ENCODE measurements at regions not wholly inside any gene's neighbourhood (a gene's known extent, or its start where the extent isn't known, plus 50 kb on each side); places are given as distances from the start of the nearest gene placed in this dataset.

- ChIA-PET POLR2A (no interaction called here), CTCF (no interaction called here)
- H3K4me3 Mint-ChIP-seq, result no peak overlapping the region
- H3K9me3 Mint-ChIP-seq, result no peaks in the 10 kb centered on the region
- H3K27ac Mint-ChIP-seq, result no peak overlapping the region
- no peaks in the 10 kb centered on the region for H3K36me3 Mint-ChIP-seq
- H3K27me3 Mint-ChIP-seq, result no peaks in the 10 kb centered on the region
- no peak for DNase-seq
- no peaks in the 10 kb centered on the region for H3K4me1 Mint-ChIP-seq (ENCODE audit: low read depth)
- intact Hi-C loops (cut with micrococcal nuclease), result no loop called here
These were observed 1386.4 kb upstream of the SLC39A10 start for GRCh38 chr2:194270648-194271047.

- no peaks in the 10 kb centered on the region for H3K9me3 Mint-ChIP-seq
- no peaks in the 10 kb centered on the region for H3K4me1 Mint-ChIP-seq (ENCODE audit: low read depth)
- no peaks in the 10 kb centered on the region for H3K36me3 Mint-ChIP-seq
- POLR2A ChIA-PET, result no interaction called here
- CTCF ChIA-PET, result no interaction called here
- no peak for DNase-seq
- no peaks in the 10 kb centered on the region for H3K27me3 Mint-ChIP-seq
- no peak overlapping the region for H3K4me3 Mint-ChIP-seq
- H3K27ac Mint-ChIP-seq, result no peak overlapping the region
- intact Hi-C loops (cut with micrococcal nuclease), result no loop called here
These were observed 1392.4 kb upstream of the SLC39A10 start for GRCh38 chr2:194264586-194264985.

DNA sequence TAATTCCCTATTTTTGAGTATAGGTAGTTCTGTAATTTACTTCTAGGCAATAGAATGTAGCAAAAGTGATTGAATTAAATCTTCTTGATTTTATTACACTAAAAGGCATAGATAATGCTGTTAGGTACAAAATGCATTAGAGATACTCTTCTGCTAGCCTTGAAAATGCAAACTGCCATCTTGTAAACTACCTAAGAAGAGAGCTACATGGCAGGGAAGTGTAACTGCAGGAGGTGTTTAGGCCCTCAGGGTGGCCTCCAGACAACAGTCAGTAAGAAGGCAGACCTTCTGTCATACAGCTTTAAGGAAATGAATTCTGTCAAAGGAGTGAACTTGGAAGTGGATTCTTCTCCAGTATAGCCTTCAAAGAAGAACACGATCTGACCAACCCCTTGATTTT, 1396.8 kb upstream of the SLC39A10 start:
- DNase-seq, result no peak
- H3K9me3 Mint-ChIP-seq, result no peaks in the 10 kb centered on the region
- no peak overlapping the region for H3K4me3 Mint-ChIP-seq
- H3K27ac Mint-ChIP-seq, result no peak overlapping the region
- H3K36me3 Mint-ChIP-seq, result no peaks in the 10 kb centered on the region
- no peaks in the 10 kb centered on the region for H3K27me3 Mint-ChIP-seq
- intact Hi-C loops (cut with micrococcal nuclease), result no loop called here
- H3K4me1 Mint-ChIP-seq (ENCODE audit: low read depth), result no peaks in the 10 kb centered on the region
- ChIA-PET CTCF (no interaction called here), POLR2A (no interaction called here)

- no peaks in the 10 kb centered on the region for H3K4me1 Mint-ChIP-seq (ENCODE audit: low read depth)
- H3K27me3 Mint-ChIP-seq, result no peaks in the 10 kb centered on the region
- H3K36me3 Mint-ChIP-seq, result no peaks in the 10 kb centered on the region
- DNase-seq, result no peak
- ChIA-PET POLR2A (no interaction called here), CTCF (no interaction called here)
- intact Hi-C loops (cut with micrococcal nuclease), result no loop called here
- no peak overlapping the region for H3K27ac Mint-ChIP-seq
- no peak overlapping the region for H3K4me3 Mint-ChIP-seq
- no peaks in the 10 kb centered on the region for H3K9me3 Mint-ChIP-seq
These were observed 1399.9 kb upstream of the SLC39A10 start for GRCh38 chr2:194257095-194257494.

- CTCF ChIA-PET, result no interaction called here
- Mint-ChIP-seq H3K9me3 (peaks cover 4% of the 10 kb centered on the region), H3K4me1 (ENCODE audit: low read depth) (no peaks in the 10 kb centered on the region), H3K36me3 (no peaks in the 10 kb centered on the region), H3K27ac (no peak overlapping the region), H3K4me3 (no peak overlapping the region), H3K27me3 (no peaks in the 10 kb centered on the region)
- DNase-seq, result no peak
- POLR2A ChIA-PET, result no interaction called here
- intact Hi-C loops (cut with micrococcal nuclease), result no loop called here
These were observed 1403.3 kb upstream of the SLC39A10 start for GRCh38 chr2:194253528-194254259.

DNA sequence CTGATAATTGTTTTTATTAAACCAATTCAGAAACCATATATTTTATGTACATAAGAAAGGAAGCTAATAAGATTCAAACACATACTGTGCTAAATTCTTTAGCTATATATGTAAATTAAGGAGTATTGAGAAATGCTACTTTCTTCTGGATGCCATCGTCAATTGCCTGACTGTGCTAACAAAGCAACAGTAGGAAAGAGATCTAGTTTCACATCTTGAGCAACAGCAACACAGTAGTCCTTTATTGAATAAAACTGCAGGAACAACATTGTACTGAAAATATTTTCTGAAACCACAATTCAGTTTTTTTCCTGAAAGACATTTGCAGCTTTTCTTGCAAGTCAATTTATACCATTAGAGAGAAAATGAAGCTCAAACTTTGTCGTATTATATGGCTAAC, 1404.9 kb upstream of the SLC39A10 start:
- CTCF ChIA-PET, result no interaction called here
- no peak overlapping the region for H3K4me3 Mint-ChIP-seq
- intact Hi-C loops (cut with micrococcal nuclease), result no loop called here
- no peak overlapping the region for H3K27ac Mint-ChIP-seq
- no peaks in the 10 kb centered on the region for H3K27me3 Mint-ChIP-seq
- POLR2A ChIA-PET, result no interaction called here
- no peak for DNase-seq
- no peaks in the 10 kb centered on the region for H3K36me3 Mint-ChIP-seq
- H3K4me1 Mint-ChIP-seq (ENCODE audit: low read depth), result no peaks in the 10 kb centered on the region
- peaks cover 4% of the 10 kb centered on the region for H3K9me3 Mint-ChIP-seq

- DNase-seq, result no peak
- H3K27me3 Mint-ChIP-seq, result no peaks in the 10 kb centered on the region
- no peaks in the 10 kb centered on the region for H3K9me3 Mint-ChIP-seq
- H3K4me1 Mint-ChIP-seq (ENCODE audit: low read depth), result no peaks in the 10 kb centered on the region
- no peaks in the 10 kb centered on the region for H3K36me3 Mint-ChIP-seq
- no peak overlapping the region for H3K4me3 Mint-ChIP-seq
- intact Hi-C loops (cut with micrococcal nuclease), result no loop called here
- ChIA-PET CTCF (no interaction called here), POLR2A (no interaction called here)
- H3K27ac Mint-ChIP-seq, result no peak overlapping the region
These were observed 1424.4 kb upstream of the SLC39A10 start for GRCh38 chr2:194232600-194232999.

GRCh38 chr2:194223218-194223617, 1433.8 kb upstream of the SLC39A10 start:
- ChIA-PET CTCF (no interaction called here), POLR2A (no interaction called here)
- intact Hi-C loops (cut with micrococcal nuclease), result no loop called here
- Mint-ChIP-seq H3K9me3 (no peaks in the 10 kb centered on the region), H3K27ac (no peak overlapping the region), H3K27me3 (no peaks in the 10 kb centered on the region), H3K4me1 (ENCODE audit: low read depth) (no peaks in the 10 kb centered on the region), H3K4me3 (no peak overlapping the region), H3K36me3 (no peaks in the 10 kb centered on the region)
- DNase-seq, result no peak

DNA sequence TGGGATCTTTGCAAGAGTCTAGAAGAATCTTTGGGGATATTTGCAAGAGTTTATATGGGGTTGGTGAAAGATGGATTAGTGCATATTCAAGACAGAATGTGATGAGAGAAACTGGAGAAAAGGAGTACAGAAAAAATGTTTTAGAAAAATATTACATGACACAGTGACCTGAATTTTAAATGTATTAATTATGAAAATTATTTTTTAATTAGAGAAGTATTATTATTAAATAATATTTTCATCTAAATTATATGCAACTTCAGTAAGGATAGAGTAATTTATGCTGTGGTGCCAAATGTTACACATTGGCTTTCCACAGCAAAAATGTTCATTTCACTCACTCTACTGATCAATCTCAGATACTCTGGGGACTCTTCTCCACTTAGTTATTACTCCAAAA, 1442.8 kb upstream of the SLC39A10 start:
- Mint-ChIP-seq H3K36me3 (no peaks in the 10 kb centered on the region), H3K27me3 (no peaks in the 10 kb centered on the region), H3K27ac (no peak overlapping the region), H3K9me3 (no peaks in the 10 kb centered on the region), H3K4me1 (ENCODE audit: low read depth) (no peaks in the 10 kb centered on the region), H3K4me3 (no peak overlapping the region)
- ChIA-PET CTCF (no interaction called here), POLR2A (no interaction called here)
- no peak for DNase-seq
- intact Hi-C loops (cut with micrococcal nuclease), result no loop called here

DNA sequence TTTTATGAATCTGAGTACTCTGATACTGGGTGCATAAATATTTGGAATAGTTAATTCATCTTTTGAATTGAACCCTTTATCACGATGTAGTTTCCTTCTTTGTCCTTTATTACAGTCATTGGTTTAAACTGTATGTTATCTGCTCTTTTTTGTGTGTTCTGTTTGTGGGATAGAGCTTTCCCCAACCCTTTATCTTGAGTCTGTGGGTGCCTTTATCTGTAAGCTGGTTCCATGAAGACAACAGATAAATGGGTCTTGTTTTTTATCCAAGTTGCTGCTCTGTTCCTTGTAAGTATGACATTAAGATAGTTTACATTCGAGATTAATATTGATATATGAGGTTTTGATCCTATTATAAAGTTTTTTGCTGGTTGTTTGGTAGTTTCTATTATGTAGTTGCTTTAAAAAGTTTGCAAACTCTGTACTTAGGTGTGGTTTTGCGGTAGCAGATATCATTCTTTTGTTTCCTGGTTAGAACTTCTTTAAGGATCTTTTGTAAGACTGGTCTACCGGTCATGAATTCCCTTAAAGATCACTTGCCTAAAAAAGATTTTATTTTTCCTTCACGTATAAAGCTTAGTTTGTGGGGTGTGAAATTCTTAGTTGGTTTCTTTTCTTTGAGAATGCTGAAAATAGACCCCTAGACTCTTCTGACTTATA, 1451.3 kb upstream of the SLC39A10 start:
- DNase-seq, result no peak

GRCh38 chr2:194203898-194204297, 1453.1 kb upstream of the SLC39A10 start:
- Mint-ChIP-seq H3K4me1 (ENCODE audit: low read depth) (no peaks in the 10 kb centered on the region), H3K9me3 (no peaks in the 10 kb centered on the region), H3K27me3 (no peaks in the 10 kb centered on the region), H3K4me3 (no peak overlapping the region), H3K27ac (no peak overlapping the region), H3K36me3 (no peaks in the 10 kb centered on the region)
- ChIA-PET POLR2A (no interaction called here), CTCF (no interaction called here)
- no peak for DNase-seq
- intact Hi-C loops (cut with micrococcal nuclease), result no loop called here

More for the DNA sequence above, 1451.3 kb upstream of the SLC39A10 start:
- ChIA-PET CTCF (no interaction called here), POLR2A (no interaction called here)
- intact Hi-C loops (cut with micrococcal nuclease), result no loop called here
- Mint-ChIP-seq H3K27ac (no peak overlapping the region), H3K4me1 (ENCODE audit: low read depth) (no peaks in the 10 kb centered on the region), H3K27me3 (no peaks in the 10 kb centered on the region), H3K36me3 (no peaks in the 10 kb centered on the region), H3K4me3 (no peak overlapping the region), H3K9me3 (no peaks in the 10 kb centered on the region)

- no peak for DNase-seq
- intact Hi-C loops (cut with micrococcal nuclease), result no loop called here
- Mint-ChIP-seq H3K27ac (no peak overlapping the region), H3K9me3 (peaks cover 4% of the 10 kb centered on the region), H3K27me3 (no peaks in the 10 kb centered on the region), H3K4me1 (ENCODE audit: low read depth) (no peaks in the 10 kb centered on the region), H3K36me3 (no peaks in the 10 kb centered on the region), H3K4me3 (no peak overlapping the region)
- CTCF ChIA-PET, result no interaction called here
- POLR2A ChIA-PET, result no interaction called here
These were observed 1474.1 kb upstream of the SLC39A10 start for GRCh38 chr2:194182888-194183287.

DNA sequence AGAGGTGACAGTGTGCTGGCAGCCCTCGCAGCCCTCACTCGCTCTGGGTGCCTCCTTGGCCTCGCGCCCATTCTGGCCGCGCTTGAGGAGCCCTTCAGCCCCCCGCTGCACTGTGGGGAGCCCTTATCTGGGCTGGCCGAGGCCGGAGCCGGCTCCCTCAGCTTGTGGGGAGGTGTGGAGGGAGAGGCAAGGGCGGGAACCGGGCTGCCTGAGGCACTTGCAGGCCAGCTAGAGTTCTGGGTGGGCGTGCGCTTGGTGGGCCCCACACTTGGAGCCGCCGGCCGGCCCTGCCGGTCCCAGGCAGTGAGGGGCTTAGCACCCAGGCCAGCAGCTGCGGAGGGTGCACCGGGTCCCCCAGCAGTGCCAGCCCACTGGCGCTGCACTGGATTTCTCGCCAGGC, 1480.9 kb upstream of the SLC39A10 start:
- DNase-seq, result no peak
- POLR2A ChIA-PET, result no interaction called here
- H3K4me1 Mint-ChIP-seq (ENCODE audit: low read depth), result no peaks in the 10 kb centered on the region
- H3K4me3 Mint-ChIP-seq, result no peak overlapping the region
- CTCF ChIA-PET, result no interaction called here
- intact Hi-C loops (cut with micrococcal nuclease), result no loop called here
- peaks cover 11% of the 10 kb centered on the region for H3K9me3 Mint-ChIP-seq
- no peaks in the 10 kb centered on the region for H3K27me3 Mint-ChIP-seq
- no peaks in the 10 kb centered on the region for H3K36me3 Mint-ChIP-seq
- H3K27ac Mint-ChIP-seq, result no peak overlapping the region

All from activated CD4-positive, alpha-beta memory T cell treated with anti-CD3 and anti-CD28 coated beads for 36 hours (primary cell).